ENCODE measurements at regions not wholly inside any gene's neighbourhood (a gene's known extent, or its start where the extent isn't known, plus 50 kb on each side); places are given as distances from the start of the nearest gene placed in this dataset.

DNA sequence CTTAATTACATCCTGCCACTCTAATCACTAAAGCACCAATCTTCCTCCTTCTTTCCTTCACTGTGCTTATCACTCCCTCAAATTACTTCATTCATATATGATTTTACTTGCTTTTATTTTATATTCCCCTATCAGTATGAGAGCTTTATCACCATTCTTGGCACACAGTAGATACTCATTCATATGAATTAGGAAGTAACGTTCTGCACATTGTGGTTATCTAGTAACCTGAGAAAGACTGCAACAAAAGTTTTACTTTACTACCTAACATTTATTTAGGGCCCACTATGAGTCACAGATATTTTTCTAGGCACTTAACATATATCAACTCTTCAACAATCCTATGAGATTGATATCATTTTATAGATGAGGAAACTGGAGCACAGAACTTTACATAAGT, 1559.9 kb upstream of the TENM4 start:
- no peaks in the 10 kb centered on the region for H3K9me1 ChIP-seq (replicated peaks; ENCODE audit: control insufficient read depth, extremely low read depth, insufficient read depth, low read length)
- DNase-seq (ENCODE audit: low read depth, low spot score) (peak; percentile 37), FAIRE-seq (no peak)
- intact Hi-C loops (cut with micrococcal nuclease) (loop anchor here (10.0 kb wide), 1 partner anchor 276 kb away; no protein-coding TSS in a partner anchor), dilution Hi-C loops (cut with MboI; ENCODE audit: extremely low pct_ligation_motif_present, low sequenced_read_pairs) (no loop called here)
- H3K9ac ChIP-seq (replicated peaks; ENCODE audit: extremely low read depth, insufficient read depth, low read length) = no peak overlapping the region
- TF ChIP-seq JUN (IDR thresholded peaks at IDR 0.05; ENCODE audit: borderline replicate concordance, insufficient read depth, insufficient read length, low read depth) (no peak), FOS (IDR thresholded peaks at IDR 0.05; ENCODE audit: borderline replicate concordance, insufficient read depth, low read length) (no peak)
- TF ChIP-seq, protein P1, sequence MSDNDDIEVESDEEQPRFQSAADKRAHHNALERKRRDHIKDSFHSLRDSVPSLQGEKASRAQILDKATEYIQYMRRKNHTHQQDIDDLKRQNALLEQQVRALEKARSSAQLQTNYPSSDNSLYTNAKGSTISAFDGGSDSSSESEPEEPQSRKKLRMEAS (IDR thresholded peaks at IDR 0.05; ENCODE audit: insufficient read depth, insufficient read length) = no peak
- H4K20me1 ChIP-seq (replicated peaks; ENCODE audit: control insufficient read depth, extremely low read depth, insufficient read depth, low read length) = no peaks in the 10 kb centered on the region
- no peak overlapping the region for H3K4me3 ChIP-seq (replicated peaks in 1 of 3; ENCODE audit: insufficient read depth in 1 of 3, low read depth in 1 of 3, low read length in 3 of 3)
- BruUV-seq (replicated peaks) = no TSS peak
- ChIA-PET POLR2A (no interaction called here), CTCF (no interaction called here)
- H2AFZ ChIP-seq (ENCODE audit: low read depth, low read length) = no peak overlapping the region
- H3K27me3 ChIP-seq (ENCODE audit: control insufficient read depth in 2 of 2, insufficient read depth in 2 of 2, low read length in 2 of 2) = no peaks in the 10 kb centered on the region
- H3K4me2 ChIP-seq (ENCODE audit: insufficient read depth, low read length) = no peak overlapping the region
- H3K79me2 ChIP-seq (ENCODE audit: control insufficient read depth, insufficient read depth, low read length) = no peaks in the 10 kb centered on the region
- peaks cover 2% of the 10 kb centered on the region for H3K4me1 ChIP-seq (ENCODE audit: control insufficient read depth, extremely low read depth, insufficient read depth, low read length)
- H3K9me3 ChIP-seq (replicated peaks; ENCODE audit: control insufficient read depth, insufficient read depth, low read length) = no peaks in the 10 kb centered on the region
- no peak overlapping the region for H3K27ac ChIP-seq (ENCODE audit: insufficient read depth, low read depth, low read length)
- no peaks in the 10 kb centered on the region for H3K36me3 ChIP-seq (ENCODE audit: control insufficient read depth in 2 of 2, extremely low read depth in 1 of 2, insufficient read depth in 2 of 2, low read length in 2 of 2)

DNA sequence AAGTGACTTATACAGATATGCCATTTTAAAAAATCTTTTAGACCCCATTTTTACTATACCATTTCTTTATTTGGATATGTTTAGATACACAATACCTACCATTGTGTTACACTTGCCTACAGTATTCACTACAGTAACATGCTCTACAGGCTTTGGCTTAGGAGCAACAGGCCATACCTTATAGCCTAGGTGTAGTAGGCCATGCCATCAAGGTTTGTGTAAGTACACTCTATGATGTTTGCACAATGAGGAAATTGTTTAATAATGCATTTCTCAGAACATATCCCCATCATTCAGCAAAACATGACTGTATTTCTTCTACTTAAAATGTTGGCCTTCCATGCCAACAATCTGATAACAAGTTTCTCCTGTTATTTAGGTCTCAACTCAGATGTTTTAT, 1559.5 kb upstream of the TENM4 start:
- Histone ChIP-seq H3K79me2 (ENCODE audit: control insufficient read depth, insufficient read depth, low read length) (no peaks in the 10 kb centered on the region), H4K20me1 (replicated peaks; ENCODE audit: control insufficient read depth, extremely low read depth, insufficient read depth, low read length) (no peaks in the 10 kb centered on the region), H3K9me1 (replicated peaks; ENCODE audit: control insufficient read depth, extremely low read depth, insufficient read depth, low read length) (no peaks in the 10 kb centered on the region), H3K27ac (ENCODE audit: insufficient read depth, low read depth, low read length) (no peak overlapping the region), H3K4me2 (ENCODE audit: insufficient read depth, low read length) (no peak overlapping the region), H3K4me1 (ENCODE audit: control insufficient read depth, extremely low read depth, insufficient read depth, low read length) (no peaks in the 10 kb centered on the region), H2AFZ (ENCODE audit: low read depth, low read length) (no peak overlapping the region), H3K9me3 (replicated peaks; ENCODE audit: control insufficient read depth, insufficient read depth, low read length) (no peaks in the 10 kb centered on the region), H3K36me3 (ENCODE audit: control insufficient read depth in 2 of 2, extremely low read depth in 1 of 2, insufficient read depth in 2 of 2, low read length in 2 of 2) (no peaks in the 10 kb centered on the region), H3K4me3 (replicated peaks in 1 of 3; ENCODE audit: insufficient read depth in 1 of 3, low read depth in 1 of 3, low read length in 3 of 3) (no peak overlapping the region), H3K27me3 (ENCODE audit: control insufficient read depth in 2 of 2, insufficient read depth in 2 of 2, low read length in 2 of 2) (no peaks in the 10 kb centered on the region), H3K9ac (replicated peaks; ENCODE audit: extremely low read depth, insufficient read depth, low read length) (no peak overlapping the region)
- dilution Hi-C loops (cut with MboI; ENCODE audit: extremely low pct_ligation_motif_present, low sequenced_read_pairs) = no loop called here
- POLR2A ChIA-PET = no interaction called here
- BruUV-seq (replicated peaks) = no TSS peak
- FAIRE-seq = no peak
- no peak for DNase-seq (ENCODE audit: low read depth, low spot score)
- CTCF ChIA-PET = interaction anchor here (1.2 kb wide), 1 partner anchor 10 kb away, joined by 3 read pairs; no protein-coding TSS in a partner anchor
- intact Hi-C loops (cut with micrococcal nuclease) = loop anchor here (10.0 kb wide), 1 partner anchor 276 kb away; no protein-coding TSS in a partner anchor
- TF ChIP-seq, protein P2, sequence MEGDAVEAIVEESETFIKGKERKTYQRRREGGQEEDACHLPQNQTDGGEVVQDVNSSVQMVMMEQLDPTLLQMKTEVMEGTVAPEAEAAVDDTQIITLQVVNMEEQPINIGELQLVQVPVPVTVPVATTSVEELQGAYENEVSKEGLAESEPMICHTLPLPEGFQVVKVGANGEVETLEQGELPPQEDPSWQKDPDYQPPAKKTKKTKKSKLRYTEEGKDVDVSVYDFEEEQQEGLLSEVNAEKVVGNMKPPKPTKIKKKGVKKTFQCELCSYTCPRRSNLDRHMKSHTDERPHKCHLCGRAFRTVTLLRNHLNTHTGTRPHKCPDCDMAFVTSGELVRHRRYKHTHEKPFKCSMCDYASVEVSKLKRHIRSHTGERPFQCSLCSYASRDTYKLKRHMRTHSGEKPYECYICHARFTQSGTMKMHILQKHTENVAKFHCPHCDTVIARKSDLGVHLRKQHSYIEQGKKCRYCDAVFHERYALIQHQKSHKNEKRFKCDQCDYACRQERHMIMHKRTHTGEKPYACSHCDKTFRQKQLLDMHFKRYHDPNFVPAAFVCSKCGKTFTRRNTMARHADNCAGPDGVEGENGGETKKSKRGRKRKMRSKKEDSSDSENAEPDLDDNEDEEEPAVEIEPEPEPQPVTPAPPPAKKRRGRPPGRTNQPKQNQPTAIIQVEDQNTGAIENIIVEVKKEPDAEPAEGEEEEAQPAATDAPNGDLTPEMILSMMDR (IDR thresholded peaks at IDR 0.05; ENCODE audit: extremely low read depth in 1 of 2, insufficient read depth in 1 of 2, low read depth in 1 of 2, low read length in 2 of 2) = no peak
- TF ChIP-seq, protein P1 (IDR thresholded peaks at IDR 0.05; ENCODE audit: insufficient read depth, insufficient read length) = no peak
- TF ChIP-seq GATA2 (IDR thresholded peaks at IDR 0.05; ENCODE audit: insufficient read depth, insufficient read length, low read depth, low read length) (no peak), EZH2 (IDR thresholded peaks at IDR 0.05; ENCODE audit: borderline replicate concordance, low read depth, low read length, severe bottlenecking) (no peak), POLR2A (IDR thresholded peaks at IDR 0.05; ENCODE audit: low read depth, low read length) (no peak), FOS (IDR thresholded peaks at IDR 0.05; ENCODE audit: borderline replicate concordance, insufficient read depth, low read length) (no peak), MYC (IDR thresholded peaks at IDR 0.05; ENCODE audit: low read depth, low read length) (no peak), JUN (IDR thresholded peaks at IDR 0.05; ENCODE audit: borderline replicate concordance, insufficient read depth, insufficient read length, low read depth) (no peak), POLR2AphosphoS5 (IDR thresholded peaks at IDR 0.05; ENCODE audit: insufficient read depth, low read depth, low read length) (no peak)
